ENCODE measurements at regions not wholly inside any gene's neighbourhood (a gene's known extent, or its start where the extent isn't known, plus 50 kb on each side); places are given as distances from the start of the nearest gene placed in this dataset.

DNA sequence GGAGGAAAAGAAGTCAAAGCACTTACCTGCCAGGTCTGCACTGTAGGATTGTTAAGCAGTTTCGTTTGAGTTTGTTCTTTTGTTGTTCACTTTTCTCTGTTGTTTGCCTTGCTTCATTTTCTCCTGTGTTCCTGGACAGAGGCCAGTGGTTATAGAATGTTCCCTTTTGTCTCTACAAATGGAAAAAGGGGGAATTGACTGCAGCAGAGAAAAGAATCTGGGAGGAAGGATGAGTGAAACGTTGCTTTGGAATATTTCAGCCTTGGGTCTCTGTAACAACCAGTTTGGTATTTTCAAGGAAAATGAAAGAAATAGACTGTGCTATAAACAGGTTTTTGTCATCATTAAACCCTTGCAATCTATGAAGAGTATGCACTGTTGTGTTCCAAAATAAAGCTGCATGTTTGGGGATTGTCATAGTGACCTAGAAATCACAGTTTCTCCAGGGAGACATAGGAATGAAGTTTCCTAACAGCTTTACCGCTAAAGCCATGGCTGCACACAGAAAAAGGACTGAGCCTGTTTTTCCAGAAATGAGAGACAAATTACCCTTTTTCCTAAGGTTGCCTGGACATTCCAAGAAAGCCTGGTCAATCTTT is 60.8 kb upstream of the HABP2 start:
- TF ChIP-seq, protein P1, sequence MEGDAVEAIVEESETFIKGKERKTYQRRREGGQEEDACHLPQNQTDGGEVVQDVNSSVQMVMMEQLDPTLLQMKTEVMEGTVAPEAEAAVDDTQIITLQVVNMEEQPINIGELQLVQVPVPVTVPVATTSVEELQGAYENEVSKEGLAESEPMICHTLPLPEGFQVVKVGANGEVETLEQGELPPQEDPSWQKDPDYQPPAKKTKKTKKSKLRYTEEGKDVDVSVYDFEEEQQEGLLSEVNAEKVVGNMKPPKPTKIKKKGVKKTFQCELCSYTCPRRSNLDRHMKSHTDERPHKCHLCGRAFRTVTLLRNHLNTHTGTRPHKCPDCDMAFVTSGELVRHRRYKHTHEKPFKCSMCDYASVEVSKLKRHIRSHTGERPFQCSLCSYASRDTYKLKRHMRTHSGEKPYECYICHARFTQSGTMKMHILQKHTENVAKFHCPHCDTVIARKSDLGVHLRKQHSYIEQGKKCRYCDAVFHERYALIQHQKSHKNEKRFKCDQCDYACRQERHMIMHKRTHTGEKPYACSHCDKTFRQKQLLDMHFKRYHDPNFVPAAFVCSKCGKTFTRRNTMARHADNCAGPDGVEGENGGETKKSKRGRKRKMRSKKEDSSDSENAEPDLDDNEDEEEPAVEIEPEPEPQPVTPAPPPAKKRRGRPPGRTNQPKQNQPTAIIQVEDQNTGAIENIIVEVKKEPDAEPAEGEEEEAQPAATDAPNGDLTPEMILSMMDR (conservative IDR thresholded peaks at IDR 0.05 in 1 of 2, IDR thresholded peaks at IDR 0.05 in 1 of 2; ENCODE audit: low read depth in 1 of 2, low read length in 2 of 2): no peak
- no peak for TF ChIP-seq EZH2 (IDR thresholded peaks at IDR 0.05; ENCODE audit: low read length, missing control alignments)

All from fibroblast of lung (primary cell).